HepG2 (cell line): ENCODE measurements at regions not wholly inside any gene's neighbourhood (a gene's known extent, or its start where the extent isn't known, plus 50 kb on each side); places are given as distances from the start of the nearest gene placed in this dataset.

Experiments
- ARHGAP35 ChIP-seq: sonication (generic); formaldehyde crosslinking; IDR thresholded peaks from 2 replicates; pipeline ENCODE4 v1.9.0; 2022; ENCODE audit warnings: mild to moderate bottlenecking, inconsistent platforms, moderate library complexity, missing genetic modification reagents, borderline replicate concordance
- HOXA7 ChIP-seq: sonication (generic); formaldehyde crosslinking; IDR thresholded peaks from 2 replicates; pipeline ENCODE4 v1.8.1; 2022; ENCODE audit warnings: mild to moderate bottlenecking, missing genetic modification reagents, moderate library complexity
- PAX8 ChIP-seq: sonication (generic); formaldehyde crosslinking; IDR thresholded peaks from 2 replicates; pipeline ENCODE4 v1.8.0; 2022; ENCODE audit warnings: mild to moderate bottlenecking, missing genetic modification reagents, borderline replicate concordance
- POLR2A ChIP-seq, 2 experiments: IDR thresholded peaks; 2 replicates each; pipeline ENCODE4 v1.6.1; 2011; ENCODE audit warnings: low read depth in 2 of 2, low read length in 2 of 2, mild to moderate bottlenecking in 1 of 2, moderate library complexity in 1 of 2; ENCODE audit not compliant: insufficient read depth in 1 of 2
- TCF12 ChIP-seq, 2 experiments: fragments of 450-650 bp in 1 of 2; sonication (generic) in 1 of 2; formaldehyde crosslinking in 1 of 2; IDR thresholded peaks; 2 replicates each; pipeline versions ENCODE4 v1.6.1 to v1.8.0; 2017 to 2022; ENCODE audit warnings: antibody characterized with exemption in 1 of 2, mild to moderate bottlenecking in 1 of 2, missing genetic modification reagents in 1 of 2, moderate library complexity in 1 of 2
- TF ChIP-seq, protein P1 (sequence below): sonication (generic); formaldehyde crosslinking; IDR thresholded peaks from 2 replicates; pipeline ENCODE4 v1.5.0; 2020; ENCODE audit warnings: mild to moderate bottlenecking, missing genetic modification reagents, moderate library complexity
- TF ChIP-seq, protein P2 (sequence below): sonication (generic); formaldehyde crosslinking; conservative IDR thresholded peaks from 2 replicates; pipeline ENCODE4 v1.4.0; 2020; ENCODE audit warnings: missing genetic modification reagents
- TF ChIP-seq, protein P3 (sequence below): IDR thresholded peaks from 2 replicates; pipeline ENCODE4 v1.6.1; 2012; ENCODE audit warnings: inconsistent platforms

DNA sequence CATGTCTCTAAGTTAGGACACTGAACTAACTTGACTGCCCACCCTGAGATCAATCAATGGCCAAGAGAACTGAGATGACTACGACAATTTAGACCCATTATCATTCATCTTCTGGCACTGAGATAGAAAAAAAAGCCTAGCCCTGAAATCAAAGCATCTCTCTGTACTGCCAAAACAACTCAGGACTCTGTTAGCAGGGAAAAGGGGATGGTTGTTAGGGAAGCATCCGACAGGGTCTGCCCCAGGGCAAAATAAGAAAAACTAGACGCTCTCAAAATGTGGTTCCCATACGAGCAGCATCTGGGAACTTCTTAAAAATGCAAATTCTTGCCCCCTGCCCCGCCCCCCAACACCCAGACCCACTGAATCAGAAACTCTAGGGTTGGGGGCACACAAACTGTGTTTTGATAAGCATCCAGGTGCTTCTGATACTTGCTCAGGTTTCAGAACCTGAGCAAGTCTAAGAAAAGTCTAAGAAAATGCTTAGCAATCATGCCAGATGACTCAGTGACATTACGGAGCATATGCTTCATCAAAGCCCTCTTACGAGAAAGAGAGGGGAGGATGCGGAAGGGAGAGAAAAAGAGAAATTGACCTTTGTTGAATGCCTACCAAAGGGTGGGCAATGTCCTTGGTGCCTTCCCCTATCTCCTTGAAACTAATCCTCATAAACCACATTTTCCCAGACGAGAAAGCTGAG is 172.8 kb upstream of the HES1 start:
- TF ChIP-seq TCF12 (IDR thresholded peaks at IDR 0.05) (no peak), TCF12 (CRISPR knock-in tag; IDR thresholded peaks at IDR 0.05) (no peak), POLR2A (IDR thresholded peaks at IDR 0.05; ENCODE audit: insufficient read depth in 1 of 2, low read depth in 2 of 2, low read length in 2 of 2) (no peak), HOXA7 (CRISPR knock-in tag) (no peak), ARHGAP35 (CRISPR knock-in tag) (no peak), PAX8 (CRISPR knock-in tag) (no peak)
- TF ChIP-seq, protein P1, sequence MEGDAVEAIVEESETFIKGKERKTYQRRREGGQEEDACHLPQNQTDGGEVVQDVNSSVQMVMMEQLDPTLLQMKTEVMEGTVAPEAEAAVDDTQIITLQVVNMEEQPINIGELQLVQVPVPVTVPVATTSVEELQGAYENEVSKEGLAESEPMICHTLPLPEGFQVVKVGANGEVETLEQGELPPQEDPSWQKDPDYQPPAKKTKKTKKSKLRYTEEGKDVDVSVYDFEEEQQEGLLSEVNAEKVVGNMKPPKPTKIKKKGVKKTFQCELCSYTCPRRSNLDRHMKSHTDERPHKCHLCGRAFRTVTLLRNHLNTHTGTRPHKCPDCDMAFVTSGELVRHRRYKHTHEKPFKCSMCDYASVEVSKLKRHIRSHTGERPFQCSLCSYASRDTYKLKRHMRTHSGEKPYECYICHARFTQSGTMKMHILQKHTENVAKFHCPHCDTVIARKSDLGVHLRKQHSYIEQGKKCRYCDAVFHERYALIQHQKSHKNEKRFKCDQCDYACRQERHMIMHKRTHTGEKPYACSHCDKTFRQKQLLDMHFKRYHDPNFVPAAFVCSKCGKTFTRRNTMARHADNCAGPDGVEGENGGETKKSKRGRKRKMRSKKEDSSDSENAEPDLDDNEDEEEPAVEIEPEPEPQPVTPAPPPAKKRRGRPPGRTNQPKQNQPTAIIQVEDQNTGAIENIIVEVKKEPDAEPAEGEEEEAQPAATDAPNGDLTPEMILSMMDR (CRISPR knock-in tag): no peak
- TF ChIP-seq, protein P2, sequence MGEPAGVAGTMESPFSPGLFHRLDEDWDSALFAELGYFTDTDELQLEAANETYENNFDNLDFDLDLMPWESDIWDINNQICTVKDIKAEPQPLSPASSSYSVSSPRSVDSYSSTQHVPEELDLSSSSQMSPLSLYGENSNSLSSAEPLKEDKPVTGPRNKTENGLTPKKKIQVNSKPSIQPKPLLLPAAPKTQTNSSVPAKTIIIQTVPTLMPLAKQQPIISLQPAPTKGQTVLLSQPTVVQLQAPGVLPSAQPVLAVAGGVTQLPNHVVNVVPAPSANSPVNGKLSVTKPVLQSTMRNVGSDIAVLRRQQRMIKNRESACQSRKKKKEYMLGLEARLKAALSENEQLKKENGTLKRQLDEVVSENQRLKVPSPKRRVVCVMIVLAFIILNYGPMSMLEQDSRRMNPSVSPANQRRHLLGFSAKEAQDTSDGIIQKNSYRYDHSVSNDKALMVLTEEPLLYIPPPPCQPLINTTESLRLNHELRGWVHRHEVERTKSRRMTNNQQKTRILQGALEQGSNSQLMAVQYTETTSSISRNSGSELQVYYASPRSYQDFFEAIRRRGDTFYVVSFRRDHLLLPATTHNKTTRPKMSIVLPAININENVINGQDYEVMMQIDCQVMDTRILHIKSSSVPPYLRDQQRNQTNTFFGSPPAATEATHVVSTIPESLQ (CRISPR knock-in tag): no peak
- TF ChIP-seq, protein P3, sequence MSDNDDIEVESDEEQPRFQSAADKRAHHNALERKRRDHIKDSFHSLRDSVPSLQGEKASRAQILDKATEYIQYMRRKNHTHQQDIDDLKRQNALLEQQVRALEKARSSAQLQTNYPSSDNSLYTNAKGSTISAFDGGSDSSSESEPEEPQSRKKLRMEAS: no peak
